Fibroblast of lung (primary cell): ENCODE measurements at regions not wholly inside any gene's neighbourhood (a gene's known extent, or its start where the extent isn't known, plus 50 kb on each side); places are given as distances from the start of the nearest gene placed in this dataset.

Experiments
- DNase-seq, 2 donors: peaks; one replicate each; pipeline versions ENCODE4 v3.0.0 to v3.0.0-alpha.2; 2010; ENCODE audit warnings: low read depth in 2 of 2
- H2AFZ ChIP-seq: 2 replicates; pipeline ENCODE4 v1.5.1; 2012; ENCODE audit warnings: low read length, control low read depth, inconsistent platforms
- H3K27ac ChIP-seq: 2 replicates; pipeline ENCODE4 v1.5.1; 2011; ENCODE audit warnings: low read length, control low read depth; ENCODE audit not compliant: insufficient read depth
- H3K27me3 ChIP-seq: 2 replicates; pipeline ENCODE4 v1.5.1; 2011; ENCODE audit warnings: mild to moderate bottlenecking, low read length; ENCODE audit not compliant: control insufficient read depth, insufficient read depth
- H3K36me3 ChIP-seq: 2 replicates; pipeline ENCODE4 v1.5.1; 2011; ENCODE audit warnings: low read length; ENCODE audit not compliant: control insufficient read depth, insufficient read depth
- H3K4me1 ChIP-seq: 2 replicates; pipeline ENCODE4 v1.5.1; 2011; ENCODE audit warnings: low read length; ENCODE audit not compliant: control insufficient read depth, insufficient read depth; ENCODE audit errors: extremely low read depth
- H3K4me2 ChIP-seq: 2 replicates; pipeline ENCODE4 v1.5.1; 2011; ENCODE audit warnings: low read length, control low read depth; ENCODE audit not compliant: insufficient read depth; ENCODE audit errors: extremely low read depth
- H3K4me3 ChIP-seq, 4 experiments: fragments of 200-600 bp in 1 of 4; sonication (generic) in 1 of 4; replicated peaks in 1 of 4; 2 replicates each; pipeline ENCODE4 v1.5.1; 2011 to 2016; ENCODE audit warnings: low read length in 4 of 4, low read depth in 3 of 4, mild to moderate bottlenecking in 3 of 4, control low read depth in 2 of 4, inconsistent platforms in 1 of 4, mixed read lengths in 1 of 4; ENCODE audit not compliant: insufficient read depth in 1 of 4; ENCODE audit errors: control extremely low read depth in 1 of 4
- H3K79me2 ChIP-seq: 2 replicates; pipeline ENCODE4 v1.5.1; 2012; ENCODE audit warnings: mild to moderate bottlenecking, low read length, inconsistent platforms; ENCODE audit not compliant: control insufficient read depth, insufficient read depth
- H3K9ac ChIP-seq: 2 replicates; pipeline ENCODE4 v1.5.1; 2011; ENCODE audit warnings: mild to moderate bottlenecking, low read length, control low read depth; ENCODE audit not compliant: insufficient read depth
- H3K9me3 ChIP-seq: 2 replicates; pipeline ENCODE4 v1.5.1; 2012; ENCODE audit warnings: low read depth, low read length; ENCODE audit not compliant: control insufficient read depth, insufficient read depth
- H4K20me1 ChIP-seq: 2 replicates; pipeline ENCODE4 v1.5.1; 2011; ENCODE audit warnings: low read length; ENCODE audit not compliant: control insufficient read depth, insufficient read depth; ENCODE audit errors: extremely low read depth
- EZH2 ChIP-seq: IDR thresholded peaks from 2 replicates; pipeline ENCODE4 v1.5.1; 2012; ENCODE audit warnings: low read length, control low read depth, mild to moderate bottlenecking; ENCODE audit errors: missing control alignments
- TF ChIP-seq, protein P1 (sequence below), 2 donors: IDR thresholded peaks in 1 of 2; conservative IDR thresholded peaks in 1 of 2; 1 replicate in 1 of 2; 2 replicates in 1 of 2; pipeline ENCODE4 v1.5.1; 2011 to 2012; ENCODE audit warnings: low read length in 2 of 2, control low read depth in 1 of 2, inconsistent platforms in 1 of 2, low read depth in 1 of 2, mild to moderate bottlenecking in 1 of 2

DNA sequence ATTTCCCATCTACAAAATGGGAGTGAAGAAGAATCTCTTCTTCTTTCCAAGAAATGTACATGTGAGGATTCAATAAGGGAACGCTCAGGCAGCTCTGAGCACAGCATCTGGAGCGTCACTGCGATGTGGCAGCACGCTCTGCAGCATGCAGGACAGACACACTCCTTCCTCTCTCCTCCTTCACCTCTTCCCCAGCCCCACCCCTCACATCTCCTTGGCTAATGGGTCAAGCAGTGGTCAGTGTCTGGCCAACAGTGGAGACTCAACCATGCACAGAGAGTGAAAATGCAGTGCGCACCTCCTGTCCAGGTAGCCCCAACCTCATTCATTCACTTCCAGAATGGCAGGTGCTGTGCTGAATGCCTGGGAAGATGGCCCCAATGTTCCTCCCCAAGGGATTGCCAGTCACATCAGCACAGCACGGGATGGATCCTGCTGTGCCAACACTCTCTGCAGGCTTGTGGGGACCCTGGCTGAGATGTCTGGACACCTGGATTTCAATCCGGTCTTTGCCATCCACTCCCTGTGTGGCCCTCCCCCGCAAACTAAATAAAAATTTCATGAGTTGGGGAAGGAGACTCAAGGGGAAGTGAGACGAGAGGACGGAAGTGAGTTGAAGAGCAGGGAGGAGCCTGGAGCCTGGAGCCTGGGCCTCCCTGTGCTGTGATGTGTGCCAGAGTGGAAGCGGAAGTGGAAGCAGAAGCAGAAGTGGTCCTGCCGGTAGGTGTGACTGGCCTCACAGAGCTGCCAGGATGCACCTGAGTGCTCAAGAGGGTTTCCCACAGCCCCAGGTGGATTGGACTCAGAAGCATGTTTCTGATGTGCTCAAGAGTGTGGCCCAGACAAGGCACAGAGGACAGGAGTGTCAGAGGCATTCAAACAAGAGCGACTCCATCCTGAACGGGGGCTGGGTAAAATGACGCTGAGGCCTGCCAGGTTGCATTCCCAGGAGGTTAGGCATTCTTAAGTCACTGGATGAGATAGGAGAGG, 163.9 kb downstream of the SMAD6 start:
- no peaks in the 10 kb centered on the region for H3K27me3 ChIP-seq
- H3K9me3 ChIP-seq = no peaks in the 10 kb centered on the region

DNA sequence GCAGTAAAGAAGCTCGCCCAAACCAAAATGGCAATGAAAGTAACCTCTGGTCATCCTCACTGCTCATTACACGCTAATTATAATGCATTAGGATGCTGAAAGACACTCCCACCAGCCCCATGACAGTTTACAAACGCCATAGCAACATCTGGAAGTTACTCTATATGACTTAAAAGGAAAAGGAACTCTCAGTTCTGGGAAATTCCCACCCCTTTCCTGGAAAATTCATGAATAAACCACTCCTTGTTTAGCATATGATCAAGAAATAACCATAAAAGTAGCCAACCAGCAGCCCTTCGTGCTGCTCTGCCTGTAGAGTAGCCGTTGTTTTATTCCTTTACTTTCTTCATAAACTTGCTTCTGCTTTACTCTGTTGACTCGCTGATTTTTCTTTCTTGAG, 164.6 kb downstream of the SMAD6 start:
- Histone ChIP-seq H3K79me2 (no peaks in the 10 kb centered on the region), H3K27ac (no peak overlapping the region), H3K9ac (no peak overlapping the region), H3K27me3 (no peaks in the 10 kb centered on the region), H3K9me3 (no peaks in the 10 kb centered on the region), H4K20me1 (no peaks in the 10 kb centered on the region), H3K4me3 (no peak overlapping the region), H2AFZ (no peak overlapping the region), H3K4me2 (no peak overlapping the region), H3K36me3 (no peaks in the 10 kb centered on the region), H3K4me1 (peaks cover 13% of the 10 kb centered on the region)
- DNase-seq = no peak
- TF ChIP-seq, protein P1, sequence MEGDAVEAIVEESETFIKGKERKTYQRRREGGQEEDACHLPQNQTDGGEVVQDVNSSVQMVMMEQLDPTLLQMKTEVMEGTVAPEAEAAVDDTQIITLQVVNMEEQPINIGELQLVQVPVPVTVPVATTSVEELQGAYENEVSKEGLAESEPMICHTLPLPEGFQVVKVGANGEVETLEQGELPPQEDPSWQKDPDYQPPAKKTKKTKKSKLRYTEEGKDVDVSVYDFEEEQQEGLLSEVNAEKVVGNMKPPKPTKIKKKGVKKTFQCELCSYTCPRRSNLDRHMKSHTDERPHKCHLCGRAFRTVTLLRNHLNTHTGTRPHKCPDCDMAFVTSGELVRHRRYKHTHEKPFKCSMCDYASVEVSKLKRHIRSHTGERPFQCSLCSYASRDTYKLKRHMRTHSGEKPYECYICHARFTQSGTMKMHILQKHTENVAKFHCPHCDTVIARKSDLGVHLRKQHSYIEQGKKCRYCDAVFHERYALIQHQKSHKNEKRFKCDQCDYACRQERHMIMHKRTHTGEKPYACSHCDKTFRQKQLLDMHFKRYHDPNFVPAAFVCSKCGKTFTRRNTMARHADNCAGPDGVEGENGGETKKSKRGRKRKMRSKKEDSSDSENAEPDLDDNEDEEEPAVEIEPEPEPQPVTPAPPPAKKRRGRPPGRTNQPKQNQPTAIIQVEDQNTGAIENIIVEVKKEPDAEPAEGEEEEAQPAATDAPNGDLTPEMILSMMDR (conservative IDR thresholded peaks at IDR 0.05 in 1 of 2, IDR thresholded peaks at IDR 0.05 in 1 of 2; ENCODE audit: low read depth in 1 of 2, low read length in 2 of 2) = no peak
- TF ChIP-seq EZH2 = no peak

More for the DNA sequence above, 163.9 kb downstream of the SMAD6 start:
- Histone ChIP-seq H3K27ac (no peak overlapping the region), H3K4me1 (peaks cover 14% of the 10 kb centered on the region), H3K4me2 (no peak overlapping the region), H3K4me3 (no peak overlapping the region), H3K36me3 (no peaks in the 10 kb centered on the region), H3K9ac (no peak overlapping the region), H4K20me1 (no peaks in the 10 kb centered on the region), H2AFZ (no peak overlapping the region), H3K79me2 (no peaks in the 10 kb centered on the region)
- DNase-seq = no peak
- TF ChIP-seq, protein P1 (conservative IDR thresholded peaks at IDR 0.05 in 1 of 2, IDR thresholded peaks at IDR 0.05 in 1 of 2; ENCODE audit: low read depth in 1 of 2, low read length in 2 of 2) = no peak
- no peak for TF ChIP-seq EZH2

DNA sequence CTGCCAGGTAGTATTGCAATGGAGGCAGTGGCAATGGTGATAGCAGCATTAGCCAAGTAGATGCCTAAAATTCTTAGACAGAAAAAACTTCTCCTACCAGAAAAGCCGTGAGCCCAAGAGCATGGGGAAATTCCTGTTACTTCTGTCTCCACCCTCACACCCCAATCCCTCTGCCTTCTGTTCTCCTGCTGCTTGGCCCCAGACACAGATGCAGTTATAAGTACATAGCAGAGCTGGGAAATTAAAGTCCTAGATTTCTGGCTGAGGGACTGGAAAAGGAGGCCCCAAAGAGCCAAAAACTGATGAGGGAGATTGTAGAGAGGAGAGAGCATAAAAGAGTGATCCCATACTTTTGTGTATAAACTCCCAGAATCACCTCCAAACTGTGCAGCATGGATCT, 166.9 kb downstream of the SMAD6 start:
- Histone ChIP-seq H2AFZ (no peak overlapping the region), H3K4me3 (no peak overlapping the region), H3K9ac (no peak overlapping the region), H3K27me3 (no peaks in the 10 kb centered on the region), H3K79me2 (no peaks in the 10 kb centered on the region), H3K4me1 (no peaks in the 10 kb centered on the region), H3K9me3 (no peaks in the 10 kb centered on the region), H4K20me1 (no peaks in the 10 kb centered on the region), H3K36me3 (no peaks in the 10 kb centered on the region), H3K27ac (no peak overlapping the region), H3K4me2 (no peak overlapping the region)
- DNase-seq = no peak
- TF ChIP-seq, protein P1 (conservative IDR thresholded peaks at IDR 0.05 in 1 of 2, IDR thresholded peaks at IDR 0.05 in 1 of 2; ENCODE audit: low read depth in 1 of 2, low read length in 2 of 2) = no peak
- TF ChIP-seq EZH2 = no peak
